GM23248 (cell line): ENCODE measurements at regions not wholly inside any gene's neighbourhood (a gene's known extent, or its start where the extent isn't known, plus 50 kb on each side); places are given as distances from the start of the nearest gene placed in this dataset.

ENCODE experiments used
- DNase-seq: peaks from one replicate; pipeline ENCODE4 v3.0.0-alpha.2; 2015
- H2AFZ ChIP-seq: fragments of 200-600 bp; sonication (generic); 2 replicates; pipeline ENCODE4 v1.6.1; 2016; ENCODE audit warnings: antibody characterized with exemption
- H3F3A ChIP-seq: fragments of 200-600 bp; sonication (generic); 2 replicates; pipeline ENCODE4 v1.6.1; 2016; ENCODE audit warnings: mild to moderate bottlenecking, antibody characterized with exemption, mixed run types; ENCODE audit not compliant: insufficient read depth
- H3K27ac ChIP-seq: fragments of 200-600 bp; sonication (generic); 2 replicates; pipeline ENCODE4 v1.5.1; 2016; ENCODE audit warnings: mild to moderate bottlenecking
- H3K27me3 ChIP-seq: fragments of 200-600 bp; sonication (generic); replicated peaks from 2 replicates; pipeline ENCODE4 v1.6.1; 2016; ENCODE audit warnings: mild to moderate bottlenecking; ENCODE audit not compliant: insufficient read depth
- H3K36me3 ChIP-seq: fragments of 200-600 bp; sonication (generic); 2 replicates; pipeline ENCODE4 v1.6.1; 2016; ENCODE audit warnings: low read depth, mild to moderate bottlenecking
- H3K4me1 ChIP-seq: fragments of 200-600 bp; sonication (generic); 2 replicates; pipeline ENCODE4 v1.6.1; 2016; ENCODE audit warnings: mild to moderate bottlenecking; ENCODE audit not compliant: insufficient read depth
- H3K4me2 ChIP-seq: fragments of 200-600 bp; sonication (generic); one replicate; pipeline ENCODE4 v1.6.1; 2016; ENCODE audit warnings: mild to moderate bottlenecking; ENCODE audit not compliant: unreplicated experiment
- H3K4me3 ChIP-seq: fragments of 200-600 bp; sonication (generic); 2 replicates; pipeline ENCODE4 v1.5.1; 2016; ENCODE audit warnings: mild to moderate bottlenecking
- H3K79me2 ChIP-seq: fragments of 200-600 bp; sonication (generic); 2 replicates; pipeline ENCODE4 v1.6.1; 2016; ENCODE audit warnings: mild to moderate bottlenecking; ENCODE audit not compliant: insufficient read depth
- H3K9ac ChIP-seq: fragments of 200-600 bp; sonication (generic); 2 replicates; pipeline ENCODE4 v1.6.1; 2016; ENCODE audit warnings: mild to moderate bottlenecking
- H3K9me2 ChIP-seq: fragments of 200-600 bp; sonication (generic); 2 replicates; pipeline ENCODE4 v1.6.1; 2016; ENCODE audit warnings: mixed run types, mild to moderate bottlenecking, moderate library complexity; ENCODE audit not compliant: insufficient read depth
- H3K9me3 ChIP-seq: fragments of 200-600 bp; sonication (generic); one replicate; pipeline ENCODE4 v1.6.1; 2017; ENCODE audit warnings: low read depth
- H4K20me1 ChIP-seq: fragments of 200-600 bp; sonication (generic); 2 replicates; pipeline ENCODE4 v1.6.0; 2016; ENCODE audit not compliant: insufficient read depth
- EZH2 ChIP-seq: fragments of 200-600 bp; sonication (generic); IDR thresholded peaks from 2 replicates; pipeline ENCODE4 v1.6.1; 2018; ENCODE audit warnings: antibody characterized with exemption, mild to moderate bottlenecking; ENCODE audit not compliant: insufficient read depth, poor library complexity, severe bottlenecking
- EZH2phosphoT487 ChIP-seq: fragments of 200-600 bp; sonication (generic); IDR thresholded peaks from 2 replicates; pipeline ENCODE4 v1.6.1; 2018; ENCODE audit warnings: antibody characterized with exemption, moderate library complexity, mild to moderate bottlenecking, low read depth; ENCODE audit not compliant: insufficient read depth
- WGBS, 2 experiments: methylation state at CpG; one replicate each; pipeline ENCODE4 v1.1.6; 2015 to 2017; ENCODE audit warnings: low lambda C conversion rate in 2 of 2, low coverage in 1 of 2; ENCODE audit errors: missing lambda C conversion rate in 2 of 2; 5-methylcytosine and 5-hydroxymethylcytosine counted together
- in situ Hi-C: fragments of 300-500 bp; cut with MboI; formaldehyde crosslinking; loops from 2 replicates; pipeline ENCODE4 v1.15.0; 2020

- Histone ChIP-seq H3K4me2 (no peak overlapping the region), H3K27ac (no peak overlapping the region), H4K20me1 (no peaks in the 10 kb centered on the region), H3K9me3 (no peaks in the 10 kb centered on the region), H3K4me3 (no peak overlapping the region), H3K9me2 (no peaks in the 10 kb centered on the region), H3F3A (no peaks in the 10 kb centered on the region), H3K4me1 (no peaks in the 10 kb centered on the region), H3K9ac (no peak overlapping the region), H3K27me3 (no peaks in the 10 kb centered on the region), H3K36me3 (no peaks in the 10 kb centered on the region), H2AFZ (no peak overlapping the region), H3K79me2 (no peaks in the 10 kb centered on the region)
- in situ Hi-C loops = no loop called here
- TF ChIP-seq EZH2phosphoT487 = no peak
- TF ChIP-seq EZH2 = no peak
- WGBS, 2 experiments = 63 to 64% methylated on average over 4 of the region's 4 CpGs
- DNase-seq = no peak
These were observed 473.3 kb upstream of the MKI67 start for GRCh38 chr10:128599538-128599937.

GRCh38 chr10:128602183-128602582, 476.0 kb upstream of the MKI67 start:
- Histone ChIP-seq H3K27ac (no peak overlapping the region), H3K4me2 (no peak overlapping the region), H3K79me2 (no peaks in the 10 kb centered on the region), H3K4me3 (no peak overlapping the region), H3F3A (no peaks in the 10 kb centered on the region), H3K36me3 (no peaks in the 10 kb centered on the region), H3K9ac (no peak overlapping the region), H4K20me1 (no peaks in the 10 kb centered on the region), H3K27me3 (no peaks in the 10 kb centered on the region), H3K4me1 (no peaks in the 10 kb centered on the region), H3K9me2 (no peaks in the 10 kb centered on the region), H3K9me3 (no peaks in the 10 kb centered on the region), H2AFZ (no peak overlapping the region)
- DNase-seq = no peak
- 54 to 56% methylated on average over 6 of the region's 6 CpGs for WGBS, 2 experiments
- in situ Hi-C loops = no loop called here
- TF ChIP-seq EZH2 (no peak), EZH2phosphoT487 (no peak)

DNA sequence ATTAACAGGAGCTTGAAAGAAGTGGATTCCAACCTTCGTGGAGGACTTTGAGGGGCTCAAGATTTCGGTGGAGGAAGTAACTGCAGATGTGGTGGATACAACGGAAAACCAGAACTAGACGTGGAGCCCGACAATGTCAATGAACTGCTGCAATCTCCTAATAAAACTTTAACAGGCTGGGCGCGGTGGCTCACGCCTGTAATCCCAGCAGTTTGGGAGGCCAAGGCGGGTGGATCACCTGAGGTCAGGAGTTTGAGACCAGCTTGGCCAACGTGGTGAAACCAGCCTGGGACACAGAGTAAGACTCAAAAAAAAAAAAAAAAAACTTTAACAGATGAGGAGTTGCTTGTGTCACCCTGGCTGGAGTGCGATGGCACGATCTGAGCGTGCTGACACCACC, 477.8 kb upstream of the MKI67 start:
- no peak for DNase-seq
- Histone ChIP-seq H3K9me2 (no peaks in the 10 kb centered on the region), H3K36me3 (no peaks in the 10 kb centered on the region), H3F3A (no peaks in the 10 kb centered on the region), H2AFZ (no peak overlapping the region), H3K79me2 (no peaks in the 10 kb centered on the region), H3K27me3 (no peaks in the 10 kb centered on the region), H3K27ac (no peak overlapping the region), H3K4me2 (no peak overlapping the region), H3K9ac (no peak overlapping the region), H4K20me1 (no peaks in the 10 kb centered on the region), H3K4me3 (no peak overlapping the region), H3K4me1 (no peaks in the 10 kb centered on the region), H3K9me3 (no peaks in the 10 kb centered on the region)
- TF ChIP-seq EZH2 = no peak
- no peak for TF ChIP-seq EZH2phosphoT487
- 57 to 59% methylated on average over 13 of the region's 13 CpGs for WGBS, 2 experiments
- in situ Hi-C loops = no loop called here

DNA sequence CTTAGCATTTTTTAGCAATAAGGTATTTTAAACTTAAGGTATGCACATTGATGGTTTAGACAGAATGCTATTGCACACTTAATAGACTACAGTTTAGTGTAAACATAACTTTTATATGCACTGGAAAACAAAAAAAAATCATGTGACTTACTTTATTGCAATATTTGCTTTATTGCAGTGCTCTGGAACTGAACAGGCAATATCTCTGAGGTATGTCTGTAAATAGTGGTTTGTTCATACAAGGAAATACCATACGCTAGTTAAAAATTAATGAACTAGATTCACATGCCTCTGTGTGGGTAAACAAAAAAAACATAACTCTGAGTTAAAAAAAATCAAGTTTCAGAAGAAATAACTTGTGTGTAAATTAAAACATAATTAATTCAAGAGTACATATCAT, 479.0 kb upstream of the MKI67 start:
- no peaks in the 10 kb centered on the region for H3K9me3 ChIP-seq
- H3K4me1 ChIP-seq = no peaks in the 10 kb centered on the region
- WGBS, 2 experiments = 39 to 56% methylated on average over 1 of the region's 1 CpG
- no peaks in the 10 kb centered on the region for H4K20me1 ChIP-seq
- H3K79me2 ChIP-seq = no peaks in the 10 kb centered on the region
- DNase-seq = no peak
- no peak overlapping the region for H2AFZ ChIP-seq
- TF ChIP-seq EZH2phosphoT487 (no peak), EZH2 (no peak)
- H3F3A ChIP-seq = no peaks in the 10 kb centered on the region
- no peak overlapping the region for H3K4me2 ChIP-seq
- in situ Hi-C loops = no loop called here
- H3K4me3 ChIP-seq = no peak overlapping the region
- H3K27ac ChIP-seq = no peak overlapping the region
- no peaks in the 10 kb centered on the region for H3K36me3 ChIP-seq
- H3K9ac ChIP-seq = no peak overlapping the region
- no peaks in the 10 kb centered on the region for H3K9me2 ChIP-seq
- no peaks in the 10 kb centered on the region for H3K27me3 ChIP-seq

DNA sequence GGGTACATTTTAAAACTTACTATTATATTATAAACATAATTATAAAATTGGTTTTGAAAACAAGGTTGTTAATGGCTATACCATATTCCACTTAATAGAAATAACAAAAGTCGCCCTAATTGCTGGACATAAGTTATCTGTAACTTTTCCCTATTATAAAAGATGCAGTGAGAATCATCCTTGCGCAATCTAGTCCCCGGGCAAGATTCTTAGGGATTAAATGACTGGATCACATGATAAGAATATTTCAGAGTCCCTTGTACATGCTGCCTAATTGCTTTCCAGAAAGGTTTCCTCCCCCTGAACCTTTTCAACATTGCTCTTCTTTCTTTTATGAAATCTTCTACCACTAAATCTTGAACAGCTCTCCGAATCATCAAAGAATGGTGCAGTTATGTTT, 479.8 kb upstream of the MKI67 start:
- Histone ChIP-seq H3K36me3 (no peaks in the 10 kb centered on the region), H3K9me2 (no peaks in the 10 kb centered on the region), H3K4me2 (no peak overlapping the region), H3K4me3 (no peak overlapping the region), H3F3A (no peaks in the 10 kb centered on the region), H3K27me3 (no peaks in the 10 kb centered on the region), H3K4me1 (no peaks in the 10 kb centered on the region), H3K27ac (no peak overlapping the region), H3K9ac (no peak overlapping the region), H2AFZ (no peak overlapping the region), H3K79me2 (no peaks in the 10 kb centered on the region), H4K20me1 (no peaks in the 10 kb centered on the region), H3K9me3 (no peaks in the 10 kb centered on the region)
- WGBS, 2 experiments = 29 to 38% methylated on average over 4 of the region's 4 CpGs
- in situ Hi-C loops = no loop called here
- TF ChIP-seq EZH2 (no peak), EZH2phosphoT487 (no peak)
- DNase-seq = no peak
